ENCODE measurements at regions not wholly inside any gene's neighbourhood (a gene's known extent, or its start where the extent isn't known, plus 50 kb on each side); places are given as distances from the start of the nearest gene placed in this dataset.

- no peak for ATAC-seq
- no peaks in the 10 kb centered on the region for H3K27me3 ChIP-seq
- no peak for DNase-seq
- no peak overlapping the region for H3K4me3 ChIP-seq
- H3K36me3 ChIP-seq, result no peaks in the 10 kb centered on the region
- no peak overlapping the region for H3K27ac ChIP-seq
- H3K9me3 ChIP-seq, result peaks cover 0 to 2% of the 10 kb centered on the region in 2 donors
- no peaks in the 10 kb centered on the region for H3K4me1 ChIP-seq
- intact Hi-C loops (cut with DNase I), result no loop called here
- TF ChIP-seq CTCF (IDR thresholded peaks at IDR 0.05), result no peak
Measured at GRCh38 chr17:12302711-12303110, 282.0 kb downstream of the MAP2K4 start.

- Histone ChIP-seq H3K27me3 (no peaks in the 10 kb centered on the region), H3K4me3 (no peak overlapping the region), H3K36me3 (no peaks in the 10 kb centered on the region), H3K27ac (no peak overlapping the region), H3K9me3 (peaks cover 0 to 36% of the 10 kb centered on the region in 2 donors), H3K4me1 (no peaks in the 10 kb centered on the region)
- ATAC-seq (no peak), DNase-seq (no peak)
- intact Hi-C loops (cut with DNase I), result no loop called here
- TF ChIP-seq CTCF (IDR thresholded peaks at IDR 0.05), result no peak
Measured at GRCh38 chr17:12310811-12311210, 290.1 kb downstream of the MAP2K4 start.

- DNase-seq (no peak), ATAC-seq (no peak)
- TF ChIP-seq CTCF (IDR thresholded peaks at IDR 0.05), result no peak
- H3K4me3 ChIP-seq, result no peak overlapping the region
- no peaks in the 10 kb centered on the region for H3K4me1 ChIP-seq
- no peak overlapping the region for H3K27ac ChIP-seq
- no peaks in the 10 kb centered on the region for H3K36me3 ChIP-seq
- peaks cover 0 to 36% of the 10 kb centered on the region in 2 donors for H3K9me3 ChIP-seq
- H3K27me3 ChIP-seq, result no peaks in the 10 kb centered on the region
- intact Hi-C loops (cut with DNase I), result no loop called here
Measured at GRCh38 chr17:12312692-12313091, 292.0 kb downstream of the MAP2K4 start.

- intact Hi-C loops (cut with DNase I), result no loop called here
- ATAC-seq (no peak), DNase-seq (no peak)
- Histone ChIP-seq H3K4me1 (no peaks in the 10 kb centered on the region), H3K9me3 (peaks cover 0 to 36% of the 10 kb centered on the region in 2 donors), H3K27me3 (no peaks in the 10 kb centered on the region), H3K27ac (no peak overlapping the region), H3K36me3 (no peaks in the 10 kb centered on the region), H3K4me3 (no peak overlapping the region)
- TF ChIP-seq CTCF (IDR thresholded peaks at IDR 0.05), result no peak
Measured at GRCh38 chr17:12313786-12314185, 293.1 kb downstream of the MAP2K4 start.

DNA sequence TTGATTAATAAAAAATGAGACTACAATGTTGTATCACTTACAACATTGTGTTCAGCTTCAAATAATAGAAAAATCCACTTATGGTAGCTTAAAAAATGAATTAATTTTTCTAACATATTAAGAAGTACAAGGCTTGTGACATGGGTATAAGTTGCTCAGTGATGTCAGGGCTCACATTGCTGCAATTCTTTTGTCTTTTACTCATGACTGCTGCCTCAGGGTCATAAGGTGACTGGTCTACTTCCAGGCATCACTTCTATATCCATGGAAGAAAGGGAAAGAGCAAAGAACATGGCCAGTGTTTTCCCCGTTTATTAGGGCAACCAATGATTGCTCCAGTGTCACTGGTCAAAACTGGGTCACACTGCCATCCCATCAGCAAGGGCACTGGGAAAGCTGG, 295.3 kb downstream of the MAP2K4 start:
- H3K4me1 ChIP-seq, result no peaks in the 10 kb centered on the region
- no peak for DNase-seq
- no peak for TF ChIP-seq CTCF (IDR thresholded peaks at IDR 0.05)

More for the DNA sequence above, 295.3 kb downstream of the MAP2K4 start:
- ATAC-seq, result no peak
- no peaks in the 10 kb centered on the region for H3K36me3 ChIP-seq
- no peak overlapping the region for H3K27ac ChIP-seq
- no peak overlapping the region for H3K4me3 ChIP-seq
- H3K9me3 ChIP-seq, result peaks cover 0 to 31% of the 10 kb centered on the region in 2 donors
- intact Hi-C loops (cut with DNase I), result no loop called here
- no peaks in the 10 kb centered on the region for H3K27me3 ChIP-seq
